Cerebellar nuclear complex (tissue), 1 donor: ENCODE measurements at regions not wholly inside any gene's neighbourhood (a gene's known extent, or its start where the extent isn't known, plus 50 kb on each side); places are given as distances from the start of the nearest gene placed in this dataset.

Experiments used
- DNase-seq, 2 experiments: peaks; one replicate each; lab custom pipeline; 2025; lab: John Stamatoyannopoulos, UW

- DNase-seq: no peak
Observed at GRCh38 chr18:42268186-42268725, 313.2 kb downstream of the PIK3C3 start.

GRCh38 chr18:42268798-42269197, 313.8 kb downstream of the PIK3C3 start:
- peak; percentile 14 to 40 for DNase-seq

- no peak for DNase-seq
Observed at GRCh38 chr18:42271647-42272414, 316.8 kb downstream of the PIK3C3 start.

GRCh38 chr18:42274488-42275137, 319.6 kb downstream of the PIK3C3 start:
- DNase-seq: no peak

- no peak for DNase-seq
Observed at GRCh38 chr18:42275138-42275535, 320.1 kb downstream of the PIK3C3 start.

- no peak for DNase-seq
Observed at GRCh38 chr18:42275949-42276730, 321.1 kb downstream of the PIK3C3 start.

- no peak for DNase-seq
Observed at GRCh38 chr18:42281124-42281523, 326.1 kb downstream of the PIK3C3 start.

GRCh38 chr18:42281851-42282250, 326.8 kb downstream of the PIK3C3 start:
- DNase-seq: no peak

GRCh38 chr18:42287047-42287446, 332.0 kb downstream of the PIK3C3 start:
- peak; percentile 4 to 58 for DNase-seq

- no peak for DNase-seq
Observed at GRCh38 chr18:42288129-42288528, 333.1 kb downstream of the PIK3C3 start.

GRCh38 chr18:42289526-42289925, 334.5 kb downstream of the PIK3C3 start:
- DNase-seq: no peak

GRCh38 chr18:42290318-42291307, 335.6 kb downstream of the PIK3C3 start:
- DNase-seq: no peak

- DNase-seq: no peak
Observed at GRCh38 chr18:42292654-42293053, 337.6 kb downstream of the PIK3C3 start.

- no peak for DNase-seq
Observed at GRCh38 chr18:42296192-42296591, 341.2 kb downstream of the PIK3C3 start.

- DNase-seq: no peak
Observed at GRCh38 chr18:42296723-42297122, 341.7 kb downstream of the PIK3C3 start.

GRCh38 chr18:42298759-42299675, 344.0 kb downstream of the PIK3C3 start:
- peak; percentile 41 to 89 for DNase-seq

- no peak for DNase-seq
Observed at GRCh38 chr18:42305869-42306593, 351.0 kb downstream of the PIK3C3 start.

GRCh38 chr18:42306594-42306980, 351.6 kb downstream of the PIK3C3 start:
- DNase-seq: no peak

GRCh38 chr18:42310956-42311355, 355.9 kb downstream of the PIK3C3 start:
- no peak for DNase-seq
